GM18498 (cell line): ENCODE measurements at regions not wholly inside any gene's neighbourhood (a gene's known extent, or its start where the extent isn't known, plus 50 kb on each side); places are given as distances from the start of the nearest gene placed in this dataset.

Source experiments
- ATAC-seq: cut with Tn5 transposase; IDR thresholded peaks from one replicate; pipeline ENCODE4 v1.9.1; 2021; ENCODE audit warnings: mild to moderate bottlenecking, moderate library complexity; ENCODE audit not compliant: unreplicated experiment

DNA sequence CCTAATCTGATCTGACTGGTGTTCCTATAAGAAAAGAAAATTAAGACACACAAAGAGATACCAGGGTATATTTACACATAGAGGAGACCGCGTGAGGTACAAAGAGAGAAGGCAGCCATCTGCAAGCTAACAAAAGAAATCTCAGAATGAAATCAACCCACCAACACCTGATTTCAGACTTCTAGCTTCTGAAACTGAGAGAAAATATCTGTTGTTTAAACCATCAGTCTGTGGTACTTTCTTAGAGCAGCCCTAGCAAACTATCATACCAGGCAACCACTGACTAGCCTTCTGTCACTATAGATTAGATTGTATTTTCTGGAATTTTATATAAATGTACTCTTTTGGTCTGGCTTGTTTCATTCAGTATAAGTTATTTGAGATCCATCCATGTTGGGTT, 779.3 kb upstream of the ACO1 start:
- ATAC-seq: no peak

DNA sequence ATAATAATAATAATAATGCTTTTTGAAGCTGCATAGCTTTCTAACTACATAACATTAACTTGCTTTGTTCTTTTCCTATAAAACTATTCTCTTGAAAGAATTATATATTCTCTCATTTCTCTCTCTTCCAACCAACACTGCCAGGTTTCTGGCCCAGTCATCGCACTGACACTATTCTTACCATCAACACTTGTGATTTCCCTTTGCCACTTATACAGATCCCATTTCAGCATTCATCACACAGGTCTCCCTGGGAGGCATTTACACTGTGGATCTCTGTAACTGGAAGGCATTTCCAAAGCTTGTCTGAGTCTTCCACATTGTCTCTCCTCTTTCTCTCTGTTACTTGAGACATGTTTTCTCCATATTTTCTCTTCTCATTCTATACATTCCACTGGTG, 777.8 kb upstream of the ACO1 start:
- ATAC-seq: no peak

DNA sequence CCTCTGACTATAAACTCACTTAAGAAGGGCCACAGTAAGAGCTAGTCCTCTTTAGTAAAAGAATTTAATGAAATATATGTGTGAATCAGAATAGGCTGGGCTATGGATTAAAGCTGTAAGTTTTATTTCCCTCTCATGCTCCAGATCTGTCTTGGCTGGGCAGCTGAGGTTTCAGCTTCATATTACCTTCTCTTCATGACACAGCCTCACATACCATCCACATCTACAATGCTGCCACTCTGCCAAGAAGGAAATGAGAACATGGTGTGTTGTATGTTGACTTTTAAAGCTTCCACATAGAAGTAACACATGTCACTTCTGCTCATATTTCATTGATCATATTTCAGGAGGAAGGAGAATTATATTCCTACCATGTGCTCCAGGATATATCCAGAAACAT, 776.0 kb upstream of the ACO1 start:
- no peak for ATAC-seq

DNA sequence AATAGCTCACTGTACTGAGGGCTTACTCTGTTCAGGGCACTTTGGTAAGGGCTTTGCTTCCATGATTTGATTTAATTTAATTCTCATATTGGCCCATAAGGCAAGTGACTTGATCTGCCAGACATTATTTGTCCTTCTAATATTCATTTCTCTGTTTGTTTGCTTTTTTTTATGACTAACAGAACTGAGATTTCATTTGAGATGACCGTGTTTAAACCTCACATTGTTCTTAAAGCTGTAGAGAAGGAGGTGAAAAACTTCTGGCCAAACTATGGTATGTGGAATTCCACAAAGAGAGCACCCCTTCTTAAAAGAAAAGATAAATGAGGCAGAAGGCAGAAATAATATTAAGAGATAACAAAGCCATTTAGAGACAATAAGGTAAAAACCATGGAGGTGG, 775.6 kb upstream of the ACO1 start:
- no peak for ATAC-seq

DNA sequence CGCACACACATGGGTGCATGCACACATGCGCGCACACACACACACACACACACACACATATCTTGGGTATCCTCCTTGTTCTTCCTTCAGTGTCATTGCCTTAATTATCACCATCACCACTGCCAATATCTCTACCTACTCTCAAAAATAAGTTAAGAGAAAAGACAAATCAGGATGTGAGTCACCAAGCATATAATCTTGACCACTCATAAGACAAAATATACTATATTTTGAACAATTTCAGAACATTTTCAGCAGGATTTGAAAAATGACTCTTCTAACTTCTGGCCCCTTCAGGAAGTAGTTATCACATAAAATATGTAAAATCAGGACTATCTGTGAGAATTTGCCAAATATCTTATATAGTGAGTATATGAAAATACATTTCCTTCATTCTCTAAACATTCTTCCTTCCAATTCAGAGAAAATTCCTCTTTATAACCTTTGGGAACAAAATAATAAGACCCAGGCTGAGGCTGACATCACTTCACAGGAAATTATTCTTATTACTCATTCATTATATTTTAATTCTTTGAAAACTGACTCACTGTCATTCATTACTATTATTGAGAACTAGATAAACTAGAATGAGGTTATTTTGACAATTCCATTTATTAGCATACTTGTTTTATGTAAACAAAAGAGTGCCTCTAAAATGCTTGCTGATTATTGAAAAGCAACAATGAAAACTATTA, 772.0 kb upstream of the ACO1 start:
- ATAC-seq: no peak

DNA sequence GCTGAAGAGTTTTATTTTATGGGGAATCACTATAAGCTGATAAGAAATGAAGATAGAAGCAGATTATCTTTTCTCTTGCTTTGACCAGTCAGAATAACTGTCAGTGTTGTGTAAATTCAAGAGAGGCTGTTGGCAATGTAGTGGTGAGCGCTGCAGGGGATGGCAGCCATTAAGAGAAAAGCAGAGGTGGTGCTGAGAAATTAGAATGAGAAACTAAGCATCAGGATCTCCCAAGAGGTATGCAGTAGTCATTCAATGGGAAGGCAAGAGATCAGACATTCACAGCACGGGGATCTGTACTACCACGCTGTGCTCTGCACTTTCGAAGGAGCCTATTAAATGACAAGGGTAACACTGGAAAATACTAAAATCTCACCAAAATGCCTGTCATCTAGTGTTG, 768.5 kb upstream of the ACO1 start:
- ATAC-seq: no peak

DNA sequence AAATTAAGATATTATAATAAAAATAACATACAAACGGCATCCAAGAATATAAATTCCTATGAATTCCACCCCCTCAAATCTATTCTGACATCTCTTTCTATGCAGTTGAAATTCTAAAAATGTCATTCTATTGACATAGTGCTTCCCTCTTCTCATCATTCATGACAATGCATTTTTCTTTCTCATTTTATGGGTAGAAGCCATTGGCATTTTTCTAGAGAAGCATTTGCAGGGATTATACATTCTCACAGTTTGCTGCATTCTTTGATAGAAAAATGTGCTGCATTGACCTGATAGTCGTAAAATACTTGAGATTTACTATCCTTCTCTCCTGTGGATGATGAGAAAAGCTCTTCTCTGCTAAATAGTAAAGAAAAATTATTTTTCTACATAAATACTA, 760.9 kb upstream of the ACO1 start:
- no peak for ATAC-seq

DNA sequence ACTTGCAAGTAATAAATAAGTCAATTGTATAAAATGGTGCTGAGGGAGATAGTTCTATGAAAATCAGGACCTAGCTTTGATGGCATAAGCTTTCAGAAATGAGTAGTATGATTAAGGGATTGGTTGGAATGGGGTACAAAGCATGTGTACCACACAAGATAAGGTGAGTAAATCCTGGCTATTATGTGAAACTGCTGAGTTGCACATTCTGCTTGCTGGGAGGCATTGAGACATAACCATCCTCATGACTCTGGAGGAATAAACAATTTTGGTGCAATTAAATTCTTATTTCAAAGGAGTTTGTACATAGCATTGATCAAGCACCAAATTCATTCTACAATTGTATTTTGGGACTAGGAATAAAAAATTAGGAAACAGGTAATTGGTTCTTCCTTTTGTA, 755.2 kb upstream of the ACO1 start:
- ATAC-seq: no peak

DNA sequence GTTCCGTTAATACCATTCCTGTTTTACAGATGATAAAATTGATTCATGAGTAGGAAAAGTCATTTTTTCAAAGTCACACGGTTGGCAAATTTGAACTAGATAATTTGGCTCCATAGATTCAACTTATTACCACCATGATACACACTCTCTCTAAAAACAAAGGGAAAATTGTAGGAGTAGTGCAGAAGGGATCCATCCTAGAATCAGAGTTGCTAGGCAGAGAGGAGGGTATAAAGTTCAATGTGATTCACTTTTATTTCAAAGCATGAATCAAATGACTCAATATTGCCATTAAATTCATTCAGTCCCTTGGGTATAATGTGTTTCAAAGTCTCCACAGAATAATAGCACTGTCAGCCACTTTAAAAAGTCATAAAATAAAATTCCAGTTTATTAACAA, 747.2 kb upstream of the ACO1 start:
- ATAC-seq: no peak

DNA sequence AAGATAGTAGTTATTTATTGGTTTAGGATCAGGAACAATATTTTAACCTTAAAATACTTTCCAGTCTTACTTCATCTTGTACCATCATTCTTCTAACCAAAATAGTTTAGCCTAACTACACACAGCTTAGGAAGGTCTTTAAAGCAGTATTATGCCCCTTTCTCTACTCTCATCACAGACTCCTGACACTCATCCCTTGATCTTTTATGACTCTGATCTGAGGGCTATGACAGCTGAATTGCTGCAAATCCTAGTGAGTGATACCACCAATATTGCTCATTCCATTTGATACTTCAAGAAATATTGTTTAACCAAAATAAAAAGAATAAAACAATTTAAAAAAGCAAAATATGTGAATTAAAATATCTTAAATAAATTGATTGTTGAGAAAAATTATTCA, 746.6 kb upstream of the ACO1 start:
- ATAC-seq: no peak

DNA sequence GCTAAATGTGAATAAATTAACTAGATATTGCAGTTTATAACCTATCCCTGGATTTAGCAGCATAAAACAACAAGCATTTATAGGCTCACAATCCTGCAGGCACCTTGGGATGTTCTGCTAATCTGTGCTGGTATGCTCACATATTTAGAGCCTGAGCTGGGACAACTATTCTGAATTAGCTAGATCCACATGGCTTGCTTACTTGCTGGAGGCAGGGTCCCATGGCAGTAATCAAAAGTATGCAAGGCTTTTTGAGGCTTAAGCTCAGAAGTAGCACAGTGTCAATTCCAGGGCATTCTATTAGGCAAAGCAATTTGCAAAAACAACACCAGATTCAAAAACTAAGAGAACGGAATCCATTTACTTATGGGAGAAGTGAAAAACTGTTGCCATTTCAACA, 745.0 kb upstream of the ACO1 start:
- no peak for ATAC-seq

DNA sequence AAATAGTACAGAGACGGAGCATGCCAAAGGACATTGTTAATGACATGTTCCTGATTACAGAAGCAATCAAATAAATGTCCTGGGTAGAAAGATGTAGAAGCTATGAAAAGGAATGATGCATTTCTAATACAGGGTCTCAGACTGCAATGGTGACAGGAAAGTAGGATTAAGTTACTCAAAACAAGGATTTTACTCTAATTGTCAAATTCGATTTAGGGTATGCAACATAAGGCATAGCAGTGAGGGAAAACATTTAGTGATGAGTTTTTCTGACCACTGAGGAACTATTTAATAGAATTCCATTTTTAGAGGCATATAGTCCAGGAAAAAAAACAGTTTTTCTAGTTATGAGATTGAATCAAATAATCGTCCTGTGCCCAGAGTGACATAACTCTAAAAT, 715.1 kb upstream of the ACO1 start:
- ATAC-seq: no peak

DNA sequence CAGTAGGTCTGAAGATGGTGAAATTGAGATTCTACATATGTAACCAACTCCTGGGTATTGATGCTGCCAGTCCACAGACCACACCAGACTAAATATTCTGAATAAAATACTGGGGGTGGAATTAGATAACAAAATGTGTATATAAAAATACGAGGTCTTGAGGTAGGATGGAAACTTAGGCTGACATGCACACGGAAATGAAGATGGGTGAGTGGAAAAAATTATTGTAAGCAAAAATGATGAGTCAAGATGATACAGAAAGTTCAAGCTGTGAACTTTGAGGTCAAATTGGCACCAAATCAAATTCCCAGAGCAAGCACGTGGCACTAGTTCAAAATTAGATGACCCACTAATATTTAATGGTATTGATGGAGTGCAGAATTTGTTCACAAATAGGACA, 713.4 kb upstream of the ACO1 start:
- no peak for ATAC-seq

DNA sequence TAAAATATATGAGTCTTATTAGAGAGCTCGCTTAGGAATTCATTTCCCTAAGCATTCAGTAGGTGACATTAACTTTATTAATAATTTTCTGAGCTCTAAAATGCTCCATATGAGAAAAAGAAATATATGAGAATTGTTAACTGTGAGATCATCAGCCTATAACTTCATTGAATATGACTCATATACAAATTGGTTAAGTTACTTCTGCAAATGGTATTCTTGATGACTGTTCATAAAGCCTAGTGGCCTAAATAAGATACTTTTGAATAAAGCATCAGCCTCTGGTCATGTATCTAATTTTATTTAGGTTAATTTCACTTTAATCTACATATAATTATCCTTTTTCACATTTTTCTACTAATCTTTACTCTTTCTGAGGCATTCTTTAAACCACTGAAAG, 710.2 kb upstream of the ACO1 start:
- no peak for ATAC-seq

DNA sequence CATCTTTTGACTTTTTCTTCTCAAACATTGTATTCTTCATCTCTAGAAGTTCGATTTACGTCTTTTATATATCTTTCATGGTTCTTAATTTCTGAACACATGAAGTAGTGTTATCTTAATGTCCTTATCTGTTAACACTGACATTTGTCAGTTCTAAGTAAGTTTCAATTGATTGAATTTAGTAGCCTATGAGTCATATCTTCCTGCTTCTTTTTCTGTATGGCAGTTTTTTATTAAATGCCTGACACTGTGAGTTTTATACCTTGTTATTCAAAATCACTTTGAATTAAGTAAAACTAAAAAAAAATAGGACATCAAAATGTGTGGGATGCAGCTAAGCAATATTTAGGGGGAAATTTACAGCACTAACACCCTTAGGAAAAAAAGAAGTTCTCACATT, 707.0 kb upstream of the ACO1 start:
- no peak for ATAC-seq

DNA sequence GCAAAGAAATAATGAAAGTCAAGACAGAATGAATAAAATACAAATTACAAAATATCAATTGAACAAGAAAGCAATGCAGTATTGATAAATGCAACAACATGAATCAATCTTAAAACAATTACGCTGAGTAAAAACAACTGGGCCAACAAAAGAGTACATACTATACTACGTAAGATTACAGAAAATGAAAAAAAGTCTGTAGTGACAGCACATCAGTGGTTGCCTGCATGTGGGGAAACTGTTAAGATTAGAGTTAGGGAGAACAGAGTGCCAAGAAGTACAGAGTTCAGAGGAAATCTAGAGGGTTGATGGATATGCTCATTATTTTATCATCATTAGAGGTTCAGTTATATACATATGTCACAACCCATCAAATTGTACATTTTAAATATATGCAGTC, 706.6 kb upstream of the ACO1 start:
- ATAC-seq: no peak

DNA sequence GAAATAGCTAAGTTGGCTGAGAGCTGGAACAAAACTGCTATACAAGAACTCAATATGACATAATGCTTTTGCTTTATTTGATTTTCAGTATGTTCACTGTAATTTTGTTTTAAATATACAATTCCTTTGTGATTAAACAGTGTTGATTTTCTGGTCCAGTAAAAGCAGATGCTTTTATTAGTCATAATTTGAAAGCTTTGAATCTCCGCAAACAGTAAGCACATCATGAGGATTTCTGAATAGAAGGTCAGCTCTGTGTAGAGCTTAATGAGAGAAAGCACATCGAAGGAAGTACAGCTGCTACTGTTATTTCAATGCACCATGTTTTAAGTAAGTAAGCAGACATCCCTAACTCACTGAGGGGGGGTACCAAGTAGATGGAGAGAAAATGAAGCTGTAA, 701.3 kb upstream of the ACO1 start:
- ATAC-seq: no peak

DNA sequence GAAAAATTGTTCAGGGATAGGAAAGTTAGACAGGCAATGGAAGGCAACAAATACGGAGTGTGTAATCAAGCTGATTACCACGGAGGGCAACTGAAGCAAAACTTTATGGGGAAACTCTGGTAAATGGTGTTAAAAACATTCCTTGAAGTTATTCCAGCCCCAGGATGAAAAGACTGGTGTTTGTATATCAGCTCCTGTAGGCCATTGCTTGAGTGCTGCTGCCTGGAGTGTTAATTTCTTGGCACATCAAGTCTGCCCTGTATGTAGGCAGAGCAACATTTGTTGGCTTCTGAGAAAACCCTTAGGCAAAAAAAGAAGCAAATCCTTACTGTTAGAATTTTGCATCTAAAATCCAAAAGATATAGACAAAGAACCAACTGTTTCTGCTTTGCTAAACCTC, 686.5 kb upstream of the ACO1 start:
- no peak for ATAC-seq

DNA sequence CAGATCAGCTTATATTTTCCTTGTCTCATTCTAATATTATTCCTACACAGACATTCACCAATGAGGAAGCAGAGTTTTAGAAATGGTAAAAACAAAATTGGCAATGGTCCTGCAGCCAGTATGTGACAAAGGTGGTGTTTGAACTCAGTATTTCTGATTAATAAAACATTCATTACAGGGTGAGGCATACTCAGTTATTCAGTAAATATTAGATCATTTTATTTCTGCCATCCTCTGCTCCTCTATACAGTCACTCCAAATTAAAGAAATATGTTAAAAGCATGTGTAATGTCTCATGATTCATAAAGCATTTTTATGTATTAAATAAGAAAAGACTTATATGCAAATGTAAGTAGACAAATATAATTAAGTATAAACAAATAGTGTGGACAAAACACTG, 684.6 kb upstream of the ACO1 start:
- ATAC-seq: no peak

DNA sequence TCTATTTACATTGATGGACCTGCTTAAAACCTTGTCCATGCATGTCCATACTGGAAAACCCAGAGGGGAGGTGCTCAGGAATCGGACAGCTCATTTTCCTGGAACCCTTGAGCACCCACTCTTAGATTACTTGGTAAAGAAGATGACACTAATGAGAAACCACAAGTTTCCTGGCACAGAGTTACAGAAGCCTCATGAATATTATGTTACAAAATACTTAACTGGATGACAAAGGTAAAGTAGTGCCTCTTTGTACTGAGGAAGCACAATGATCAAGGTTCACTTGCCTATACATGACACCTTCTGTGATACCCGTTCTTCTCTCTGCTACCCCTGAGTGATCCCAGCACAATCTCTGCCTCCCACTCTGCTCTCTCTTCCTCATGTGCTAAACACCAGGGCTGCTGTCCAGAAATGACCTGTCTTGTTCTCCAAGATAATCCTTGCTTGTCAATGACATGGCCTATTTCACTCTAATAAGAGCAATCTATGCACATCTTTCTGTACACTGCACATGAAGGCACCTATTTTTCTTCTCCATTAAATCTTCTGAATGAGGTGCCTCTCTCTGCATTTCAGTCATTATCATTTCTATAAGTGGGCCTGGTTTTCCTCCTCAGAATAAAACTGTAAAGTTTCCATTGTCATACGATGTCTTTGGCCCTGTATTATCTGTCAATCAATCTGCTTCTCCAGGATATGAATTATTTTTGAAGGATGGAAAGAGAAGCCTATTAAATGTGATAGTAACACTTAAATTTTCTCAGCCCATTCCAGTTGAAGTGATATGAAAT, 684.0 kb upstream of the ACO1 start:
- no peak for ATAC-seq

DNA sequence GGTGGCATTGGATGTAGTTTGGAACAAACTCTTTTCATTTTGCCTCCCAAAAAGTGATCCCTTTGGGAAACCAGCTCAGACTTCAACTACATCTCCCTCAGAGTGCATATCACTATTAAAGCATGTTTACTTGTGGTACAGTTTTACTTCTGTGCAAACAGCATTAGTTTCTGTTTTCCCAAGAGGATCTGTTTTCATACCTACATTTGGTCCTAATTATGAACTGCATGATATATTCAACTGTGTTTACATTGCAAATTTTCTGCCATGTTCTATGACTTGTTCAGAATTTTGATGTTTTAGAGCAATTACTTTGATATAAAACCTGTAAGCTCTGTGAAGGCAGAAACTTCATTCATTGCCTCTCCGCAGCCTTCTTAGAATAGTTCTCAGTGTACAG, 681.5 kb upstream of the ACO1 start:
- no peak for ATAC-seq

DNA sequence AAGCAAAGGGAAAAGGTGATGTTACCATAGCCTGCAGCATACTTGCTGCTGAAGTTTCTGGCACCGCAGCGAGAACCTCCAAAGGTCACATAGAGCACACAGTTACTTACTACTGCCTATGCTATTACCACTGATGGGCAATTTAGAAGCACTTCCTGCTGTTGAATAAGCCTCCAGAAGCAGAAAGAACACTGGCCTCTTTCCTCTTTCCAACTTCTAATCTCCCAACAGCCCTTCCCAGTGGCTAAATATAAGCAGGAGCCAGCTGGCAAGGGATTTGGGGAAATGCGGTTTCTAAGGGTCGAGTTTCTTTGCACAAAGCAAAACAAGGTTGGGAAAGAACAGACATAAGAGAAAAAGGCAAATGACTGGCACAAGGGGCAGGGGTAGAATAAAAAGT, 669.2 kb upstream of the ACO1 start:
- no peak for ATAC-seq

DNA sequence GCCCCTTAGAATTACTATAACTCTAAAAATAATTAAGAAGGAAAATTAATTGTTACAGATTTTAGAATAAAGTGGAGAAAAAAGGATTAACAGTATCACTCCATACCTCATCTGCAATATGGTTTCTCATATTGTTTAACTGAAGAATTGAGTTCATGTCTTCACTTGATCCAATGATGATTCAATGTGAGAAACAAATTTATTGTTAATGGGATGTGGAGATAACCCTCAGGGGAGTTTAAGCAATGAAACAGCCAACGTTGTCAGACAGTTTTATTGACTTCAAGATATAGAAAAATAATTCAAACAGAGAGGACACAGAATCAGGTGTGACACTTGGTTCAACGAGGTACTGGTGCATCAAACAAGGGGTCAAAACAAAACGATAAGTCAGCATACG, 665.2 kb upstream of the ACO1 start:
- no peak for ATAC-seq
